GM12872 (cell line): ENCODE measurements at regions not wholly inside any gene's neighbourhood (a gene's known extent, or its start where the extent isn't known, plus 50 kb on each side); places are given as distances from the start of the nearest gene placed in this dataset.

ENCODE experiments used
- TF ChIP-seq, protein P1 (sequence below): IDR thresholded peaks from 3 replicates; pipeline ENCODE4 v1.5.1; 2011; ENCODE audit warnings: low read depth, mild to moderate bottlenecking, low read length, moderate library complexity; ENCODE audit not compliant: insufficient read depth

GRCh38 chr11:27194976-27195375, 154.4 kb downstream of the BBOX1 start:
- TF ChIP-seq, protein P1, sequence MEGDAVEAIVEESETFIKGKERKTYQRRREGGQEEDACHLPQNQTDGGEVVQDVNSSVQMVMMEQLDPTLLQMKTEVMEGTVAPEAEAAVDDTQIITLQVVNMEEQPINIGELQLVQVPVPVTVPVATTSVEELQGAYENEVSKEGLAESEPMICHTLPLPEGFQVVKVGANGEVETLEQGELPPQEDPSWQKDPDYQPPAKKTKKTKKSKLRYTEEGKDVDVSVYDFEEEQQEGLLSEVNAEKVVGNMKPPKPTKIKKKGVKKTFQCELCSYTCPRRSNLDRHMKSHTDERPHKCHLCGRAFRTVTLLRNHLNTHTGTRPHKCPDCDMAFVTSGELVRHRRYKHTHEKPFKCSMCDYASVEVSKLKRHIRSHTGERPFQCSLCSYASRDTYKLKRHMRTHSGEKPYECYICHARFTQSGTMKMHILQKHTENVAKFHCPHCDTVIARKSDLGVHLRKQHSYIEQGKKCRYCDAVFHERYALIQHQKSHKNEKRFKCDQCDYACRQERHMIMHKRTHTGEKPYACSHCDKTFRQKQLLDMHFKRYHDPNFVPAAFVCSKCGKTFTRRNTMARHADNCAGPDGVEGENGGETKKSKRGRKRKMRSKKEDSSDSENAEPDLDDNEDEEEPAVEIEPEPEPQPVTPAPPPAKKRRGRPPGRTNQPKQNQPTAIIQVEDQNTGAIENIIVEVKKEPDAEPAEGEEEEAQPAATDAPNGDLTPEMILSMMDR: no peak

DNA sequence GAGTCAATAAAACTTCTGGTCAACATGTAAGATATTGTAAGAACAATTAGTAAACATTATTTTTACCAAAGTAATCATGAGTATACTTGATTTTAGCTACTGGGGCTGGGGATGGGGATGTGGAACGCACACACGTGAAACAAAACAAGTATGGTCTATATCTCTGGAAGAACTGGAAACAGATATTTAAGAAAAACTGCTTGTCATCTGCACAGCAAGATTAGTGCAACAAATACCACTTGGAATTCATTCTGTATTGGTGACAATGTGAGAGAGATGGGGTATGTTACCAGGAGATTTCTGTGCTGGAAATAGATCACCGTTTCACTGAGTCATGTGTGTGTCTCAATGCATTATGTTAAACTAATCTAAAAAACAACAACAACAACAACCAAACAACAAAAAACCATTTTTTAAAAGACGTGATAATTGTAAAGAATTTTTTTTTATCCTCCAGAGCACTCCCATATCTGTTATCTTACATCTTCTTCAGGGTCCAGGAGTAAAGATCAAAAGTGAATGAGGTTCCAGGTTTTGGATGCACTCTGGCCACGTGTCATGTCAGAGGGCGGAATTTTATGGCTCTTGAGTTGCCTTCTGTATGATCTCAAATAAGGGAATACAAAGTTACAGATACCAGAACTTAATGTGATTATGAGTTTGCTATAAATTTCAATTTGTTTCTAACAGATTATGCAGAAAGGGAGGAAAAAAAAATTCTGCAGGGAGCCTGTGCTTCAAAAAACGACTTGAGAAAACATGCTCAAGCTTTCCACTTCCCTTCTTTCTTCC, 153.0 kb downstream of the BBOX1 start:
- TF ChIP-seq, protein P1: no peak

GRCh38 chr11:27192184-27192583, 151.6 kb downstream of the BBOX1 start:
- TF ChIP-seq, protein P1: no peak

GRCh38 chr11:27191639-27192038, 151.0 kb downstream of the BBOX1 start:
- TF ChIP-seq, protein P1: no peak

- TF ChIP-seq, protein P1: no peak
Measured at GRCh38 chr11:27188696-27189095, 148.1 kb downstream of the BBOX1 start.

GRCh38 chr11:27187848-27188621, 147.4 kb downstream of the BBOX1 start:
- TF ChIP-seq, protein P1: no peak

- TF ChIP-seq, protein P1: no peak
Measured at GRCh38 chr11:27187075-27187847, 146.6 kb downstream of the BBOX1 start.
